ENCODE measurements at regions not wholly inside any gene's neighbourhood (a gene's known extent, or its start where the extent isn't known, plus 50 kb on each side); places are given as distances from the start of the nearest gene placed in this dataset.

DNA sequence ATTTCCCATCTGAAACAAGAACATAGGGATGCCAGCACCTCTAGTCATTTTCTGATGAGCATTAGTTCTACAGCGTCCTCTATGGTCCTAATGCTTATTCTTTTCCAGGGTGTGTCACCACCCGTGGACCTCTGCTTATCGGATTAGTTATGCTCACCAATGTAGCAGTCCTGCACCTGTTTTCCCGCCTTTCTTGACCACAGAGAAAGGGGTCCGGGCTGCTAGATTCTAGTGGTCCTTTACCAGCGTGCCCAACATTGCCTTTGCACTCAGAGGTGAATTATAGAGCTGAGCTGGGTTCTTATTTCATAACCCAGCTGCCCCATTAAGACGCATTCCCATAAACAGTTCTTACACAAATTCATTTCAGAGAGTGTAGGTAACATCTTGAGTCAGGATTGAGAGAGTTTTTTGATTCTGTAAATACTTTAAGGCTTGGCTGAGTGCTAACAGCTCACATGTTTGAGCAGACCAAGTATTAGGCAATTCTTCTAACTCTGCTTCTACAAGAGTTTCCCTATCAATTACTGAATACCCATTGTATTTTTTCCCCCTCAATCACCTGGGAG lies 2205.1 kb upstream of the C9orf72 start:
- Histone ChIP-seq H3K9ac (ENCODE audit: low read depth in 2 of 2, low read length in 2 of 2) (no peak overlapping the region), H3K4me1 (no peaks in the 10 kb centered on the region), H3K4me3 (no peak overlapping the region), H3K27ac (no peak overlapping the region), H3K36me3 (no peaks in the 10 kb centered on the region), H3K27me3 (no peaks in the 10 kb centered on the region), H3K9me3 (no peaks in the 10 kb centered on the region)
- TF ChIP-seq CTCF (IDR thresholded peaks at IDR 0.05), result no peak
- no peak for DNase-seq
- intact Hi-C loops (cut with DNase I), result no loop called here

DNA sequence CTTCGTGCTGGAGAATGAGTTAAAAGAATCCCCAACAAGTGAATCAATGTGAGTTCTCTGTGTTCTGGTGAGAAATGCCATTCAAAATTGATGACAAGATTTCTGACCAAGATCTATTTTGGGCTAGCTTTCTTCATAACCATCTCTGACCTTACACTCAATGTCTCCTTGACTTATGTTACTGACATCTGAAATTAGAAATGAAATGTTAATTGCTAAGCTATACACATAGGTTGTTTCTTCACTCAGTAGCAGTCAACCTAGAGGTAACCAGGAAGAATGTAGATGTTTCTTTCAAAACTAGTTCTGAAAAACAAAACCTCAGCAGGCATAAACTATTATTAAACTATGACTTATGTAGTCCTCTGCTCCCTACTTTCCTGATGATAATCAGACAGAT lies 2220.7 kb upstream of the C9orf72 start:
- H3K36me3 ChIP-seq, result no peaks in the 10 kb centered on the region
- no peak for TF ChIP-seq CTCF (IDR thresholded peaks at IDR 0.05)
- H3K4me3 ChIP-seq, result no peak overlapping the region
- H3K4me1 ChIP-seq, result no peaks in the 10 kb centered on the region
- H3K27me3 ChIP-seq, result no peaks in the 10 kb centered on the region
- no peaks in the 10 kb centered on the region for H3K9me3 ChIP-seq
- intact Hi-C loops (cut with DNase I), result no loop called here
- no peak overlapping the region for H3K27ac ChIP-seq
- no peak for DNase-seq
- H3K9ac ChIP-seq (ENCODE audit: low read depth in 2 of 2, low read length in 2 of 2), result no peak overlapping the region

DNA sequence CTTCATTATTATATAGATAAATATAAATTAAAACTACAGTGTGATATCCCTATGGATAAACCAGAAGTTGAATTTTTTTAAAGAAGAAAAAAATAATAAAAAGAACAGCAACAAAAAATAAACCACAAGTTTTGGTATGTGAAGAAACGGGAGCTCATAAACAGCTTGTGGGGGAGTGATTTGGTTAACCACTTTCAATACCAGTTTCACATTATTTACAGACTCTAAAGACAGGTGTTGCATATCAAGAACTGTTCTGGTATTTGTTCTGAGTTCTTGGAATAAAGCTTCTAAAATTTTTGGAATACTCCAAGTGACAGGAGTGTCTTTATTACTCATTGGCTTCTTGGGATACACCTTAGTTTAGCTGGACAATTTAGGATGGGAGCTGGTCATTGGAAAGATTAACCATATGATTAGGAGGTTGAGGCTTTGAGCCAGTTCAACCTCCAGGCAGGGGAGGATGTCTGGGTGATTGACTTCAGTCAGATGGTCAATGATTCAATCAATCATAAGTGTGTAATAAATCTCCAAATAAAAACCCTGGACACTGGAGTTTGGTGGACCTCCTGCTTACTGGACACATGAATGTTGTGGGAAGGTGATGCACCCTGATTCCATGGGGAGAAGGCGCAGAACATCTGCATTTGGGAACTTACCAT lies 2223.1 kb upstream of the C9orf72 start:
- no peaks in the 10 kb centered on the region for H3K4me1 ChIP-seq
- TF ChIP-seq CTCF (IDR thresholded peaks at IDR 0.05), result no peak
- intact Hi-C loops (cut with DNase I), result no loop called here
- H3K36me3 ChIP-seq, result no peaks in the 10 kb centered on the region
- no peaks in the 10 kb centered on the region for H3K27me3 ChIP-seq
- no peak overlapping the region for H3K4me3 ChIP-seq
- no peaks in the 10 kb centered on the region for H3K9me3 ChIP-seq
- H3K27ac ChIP-seq, result no peak overlapping the region
- no peak overlapping the region for H3K9ac ChIP-seq (ENCODE audit: low read depth in 2 of 2, low read length in 2 of 2)
- DNase-seq, result no peak

GRCh38 chr9:29798599-29798998 lies 2225.3 kb upstream of the C9orf72 start:
- TF ChIP-seq CTCF (IDR thresholded peaks at IDR 0.05), result no peak
- Histone ChIP-seq H3K9me3 (no peaks in the 10 kb centered on the region), H3K27me3 (no peaks in the 10 kb centered on the region), H3K4me3 (no peak overlapping the region), H3K27ac (no peak overlapping the region), H3K9ac (ENCODE audit: low read depth in 2 of 2, low read length in 2 of 2) (no peak overlapping the region), H3K36me3 (no peaks in the 10 kb centered on the region), H3K4me1 (no peaks in the 10 kb centered on the region)
- no peak for DNase-seq
- intact Hi-C loops (cut with DNase I), result no loop called here

GRCh38 chr9:29799227-29799626 lies 2225.9 kb upstream of the C9orf72 start:
- Histone ChIP-seq H3K9ac (ENCODE audit: low read depth in 2 of 2, low read length in 2 of 2) (no peak overlapping the region), H3K4me3 (no peak overlapping the region), H3K27ac (no peak overlapping the region), H3K9me3 (no peaks in the 10 kb centered on the region), H3K36me3 (no peaks in the 10 kb centered on the region), H3K27me3 (no peaks in the 10 kb centered on the region), H3K4me1 (no peaks in the 10 kb centered on the region)
- no peak for TF ChIP-seq CTCF (IDR thresholded peaks at IDR 0.05)
- intact Hi-C loops (cut with DNase I), result no loop called here
- no peak for DNase-seq
